ENCODE measurements at regions not wholly inside any gene's neighbourhood (a gene's known extent, or its start where the extent isn't known, plus 50 kb on each side); places are given as distances from the start of the nearest gene placed in this dataset.

- TF ChIP-seq, protein P1, sequence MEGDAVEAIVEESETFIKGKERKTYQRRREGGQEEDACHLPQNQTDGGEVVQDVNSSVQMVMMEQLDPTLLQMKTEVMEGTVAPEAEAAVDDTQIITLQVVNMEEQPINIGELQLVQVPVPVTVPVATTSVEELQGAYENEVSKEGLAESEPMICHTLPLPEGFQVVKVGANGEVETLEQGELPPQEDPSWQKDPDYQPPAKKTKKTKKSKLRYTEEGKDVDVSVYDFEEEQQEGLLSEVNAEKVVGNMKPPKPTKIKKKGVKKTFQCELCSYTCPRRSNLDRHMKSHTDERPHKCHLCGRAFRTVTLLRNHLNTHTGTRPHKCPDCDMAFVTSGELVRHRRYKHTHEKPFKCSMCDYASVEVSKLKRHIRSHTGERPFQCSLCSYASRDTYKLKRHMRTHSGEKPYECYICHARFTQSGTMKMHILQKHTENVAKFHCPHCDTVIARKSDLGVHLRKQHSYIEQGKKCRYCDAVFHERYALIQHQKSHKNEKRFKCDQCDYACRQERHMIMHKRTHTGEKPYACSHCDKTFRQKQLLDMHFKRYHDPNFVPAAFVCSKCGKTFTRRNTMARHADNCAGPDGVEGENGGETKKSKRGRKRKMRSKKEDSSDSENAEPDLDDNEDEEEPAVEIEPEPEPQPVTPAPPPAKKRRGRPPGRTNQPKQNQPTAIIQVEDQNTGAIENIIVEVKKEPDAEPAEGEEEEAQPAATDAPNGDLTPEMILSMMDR (conservative IDR thresholded peaks at IDR 0.05): no peak
- no peak for TF ChIP-seq EZH2 (IDR thresholded peaks at IDR 0.05; ENCODE audit: low read depth)
Measured at GRCh38 chr15:35914573-35914972, 368.6 kb upstream of the DPH6 start.

All from PC-9 (cell line).